ENCODE measurements at regions not wholly inside any gene's neighbourhood (a gene's known extent, or its start where the extent isn't known, plus 50 kb on each side); places are given as distances from the start of the nearest gene placed in this dataset.
"Not testable (repeated sequence)": the region's sequence is repeated elsewhere in the genome, so short reads cannot be mapped to it uniquely, and the experiment has no call there.

GRCh38 chr1:199877526-199878384, 149.8 kb upstream of the NR5A2 start:
- DNase-seq, result no peak

DNA sequence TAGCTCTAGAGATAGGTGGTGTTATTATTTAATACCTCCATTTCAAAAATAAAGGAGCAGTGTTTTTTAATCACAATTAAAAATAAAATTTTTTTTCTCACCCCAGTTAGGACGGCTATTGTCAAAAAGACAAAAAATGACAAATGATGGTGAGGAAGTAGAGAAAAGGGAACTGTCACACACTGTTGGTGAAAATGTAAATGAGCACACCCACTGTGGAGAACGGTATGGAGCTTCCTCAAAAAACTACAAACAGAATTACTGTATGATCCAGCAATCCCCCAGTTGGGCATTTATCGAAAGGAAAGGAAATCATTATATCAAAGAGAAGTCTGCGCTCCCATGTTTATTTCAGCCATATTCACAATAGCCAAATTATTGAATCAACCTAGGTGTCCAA, 148.7 kb upstream of the NR5A2 start:
- DNase-seq, result no peak

DNA sequence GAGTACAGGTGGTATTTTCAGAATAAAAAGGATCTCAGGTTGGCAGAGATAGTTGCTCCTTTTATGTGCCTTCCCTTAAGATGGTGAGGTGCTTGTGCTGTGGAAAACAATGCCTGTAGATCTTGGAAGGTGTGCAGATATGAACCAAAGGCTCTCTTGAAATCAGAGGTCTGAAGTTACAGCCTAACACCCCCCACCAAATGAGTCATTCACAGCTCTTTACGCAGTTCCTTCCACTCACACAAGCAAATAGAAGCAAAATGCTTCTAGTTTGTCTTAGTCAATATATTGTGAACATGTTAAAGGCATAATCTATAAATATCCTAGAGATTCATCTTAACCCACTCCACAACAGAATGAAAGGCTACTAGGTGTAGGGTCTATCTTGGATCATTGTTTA, 128.9 kb upstream of the NR5A2 start:
- DNase-seq, result no peak

DNA sequence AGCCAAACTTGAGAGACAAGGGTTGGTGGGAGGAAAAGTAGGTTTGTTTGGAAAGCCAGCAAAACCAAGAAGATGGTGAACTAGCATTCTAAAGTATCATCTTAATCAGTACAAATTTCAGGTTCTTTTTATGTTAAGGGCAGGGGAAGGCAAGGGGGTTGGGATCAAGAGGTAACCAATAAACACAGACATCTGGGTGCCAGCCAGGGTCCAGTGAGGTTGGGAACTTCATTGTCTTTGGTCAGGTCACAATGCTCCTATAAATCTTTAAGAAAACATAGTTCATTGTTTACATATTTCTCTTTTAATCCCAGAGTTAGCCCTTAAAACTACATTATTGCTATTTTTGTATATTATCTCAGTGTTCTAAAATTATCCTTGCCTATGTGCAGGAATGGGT, 126.2 kb upstream of the NR5A2 start:
- DNase-seq, result no peak

DNA sequence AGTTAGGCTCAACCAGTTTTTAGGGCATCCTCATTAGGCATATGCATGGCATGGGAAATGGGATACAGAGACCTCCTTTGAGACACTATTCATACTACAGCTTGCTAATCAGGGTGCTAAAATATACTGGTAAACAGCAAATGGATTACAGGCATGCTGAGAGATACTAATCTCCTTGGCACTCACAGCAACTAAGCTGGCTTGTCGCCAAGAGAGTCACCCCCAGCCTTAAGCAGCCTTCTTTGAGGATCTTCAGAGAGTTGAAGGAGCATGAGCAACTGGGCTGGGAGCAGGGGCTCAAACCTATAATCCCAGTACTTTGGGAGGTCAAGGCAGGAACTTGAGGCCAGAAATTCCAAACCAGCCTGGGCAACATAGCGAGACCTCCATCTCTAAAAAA, 120.1 kb upstream of the NR5A2 start:
- no peak for DNase-seq

- no peak for DNase-seq
These were observed 118.4 kb upstream of the NR5A2 start for GRCh38 chr1:199909137-199909536.

GRCh38 chr1:199913318-199913717, 114.2 kb upstream of the NR5A2 start:
- no peak for DNase-seq

GRCh38 chr1:199914546-199914945, 113.0 kb upstream of the NR5A2 start:
- no peak for DNase-seq

DNA sequence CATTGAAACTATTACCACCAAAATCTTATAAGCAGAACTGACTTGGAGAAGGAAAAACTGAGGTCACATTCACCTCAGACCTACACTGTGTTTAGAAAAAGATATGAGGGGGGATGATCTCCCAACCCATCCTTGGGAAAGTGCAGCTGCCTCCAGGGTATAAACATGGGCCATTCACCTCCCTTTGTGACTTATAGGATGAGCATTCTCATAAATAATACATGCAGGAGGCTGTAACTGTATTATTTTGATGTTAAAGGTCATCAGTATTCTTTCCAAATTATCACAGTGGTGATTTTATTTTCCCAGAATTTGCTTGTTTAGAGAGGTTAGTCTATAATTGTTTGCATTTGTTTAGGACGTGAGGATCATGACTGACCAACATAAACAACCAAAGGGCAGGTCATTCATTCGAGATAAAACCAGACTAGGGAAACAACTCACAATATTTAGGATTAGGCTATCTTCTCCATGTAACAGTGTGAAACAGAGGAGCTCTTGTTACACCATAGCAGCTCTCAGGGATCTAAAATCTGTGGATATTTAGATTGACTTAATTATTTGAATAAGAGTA, 109.2 kb upstream of the NR5A2 start:
- no peak for DNase-seq

- DNase-seq, result no peak
These were observed 106.9 kb upstream of the NR5A2 start for GRCh38 chr1:199920635-199921034.

DNA sequence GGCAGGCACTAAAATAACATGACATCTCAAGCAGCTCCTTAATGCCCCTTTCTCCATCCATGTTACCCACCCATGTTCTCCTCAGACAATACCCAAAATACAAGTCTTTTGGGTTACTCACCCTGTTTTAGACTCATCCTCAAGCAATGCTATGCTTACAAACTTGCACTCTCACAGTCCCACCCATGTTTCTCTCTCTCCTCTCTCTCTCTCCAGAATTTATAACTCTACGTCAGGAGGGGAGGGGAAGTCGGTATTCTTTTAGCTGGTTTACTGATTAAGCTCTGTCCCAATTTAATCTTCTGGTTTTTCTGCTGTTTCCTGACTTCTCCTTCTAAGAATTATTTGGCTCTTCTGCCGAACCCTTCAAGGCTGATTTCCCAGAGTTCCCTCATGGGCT, 98.0 kb upstream of the NR5A2 start:
- no peak for DNase-seq

DNA sequence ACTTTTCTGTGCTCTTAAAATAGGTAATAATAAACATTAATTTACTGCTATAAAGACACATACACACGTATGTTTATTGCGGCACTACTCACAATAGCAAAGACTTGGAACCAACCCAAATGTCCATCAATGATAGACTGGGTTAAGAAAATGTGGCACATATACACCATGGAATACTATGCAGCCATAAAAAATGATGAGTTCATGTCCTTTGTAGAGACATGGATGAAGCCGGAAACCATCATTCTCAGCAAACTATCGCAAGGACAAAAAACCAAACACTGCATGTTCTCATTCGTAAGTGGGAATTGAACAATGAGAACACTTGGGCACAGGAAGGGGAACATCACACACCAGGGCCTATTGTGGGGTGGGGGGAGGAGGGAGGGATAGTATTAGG, 97.4 kb upstream of the NR5A2 start:
- DNase-seq, result not testable (repeated sequence)

DNA sequence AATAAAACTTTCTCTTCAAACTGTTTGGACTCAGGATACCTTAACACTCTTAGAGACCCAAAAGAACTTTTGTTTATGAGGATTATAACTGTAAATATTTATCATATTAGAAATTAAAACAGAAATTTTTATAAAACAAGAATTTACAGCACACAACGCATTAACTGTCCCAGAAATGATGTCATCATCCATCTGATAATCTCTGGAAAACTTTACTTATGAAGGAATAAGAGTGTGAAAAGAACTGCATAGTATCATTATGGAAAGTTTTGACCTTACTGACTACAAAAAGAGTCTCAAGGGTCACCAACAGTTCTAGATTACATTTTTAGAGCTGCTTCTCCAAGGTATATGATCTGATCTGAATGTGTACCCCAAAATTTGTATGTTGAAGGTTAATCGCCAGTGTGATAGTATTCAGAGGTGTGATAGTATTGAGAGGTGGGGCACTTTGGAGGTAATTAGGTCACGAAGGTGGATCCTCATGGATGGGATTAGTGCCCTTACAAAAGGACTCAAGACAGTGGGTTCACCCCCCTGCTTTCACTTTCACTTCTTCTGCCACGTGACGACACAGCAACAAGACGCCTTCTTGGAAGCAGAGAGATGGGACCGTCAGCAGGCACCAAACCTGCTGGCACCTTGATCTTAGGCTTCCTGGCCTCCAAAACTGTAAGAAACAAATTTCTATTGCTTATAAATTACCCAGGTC, 95.7 kb upstream of the NR5A2 start:
- no peak for DNase-seq

GRCh38 chr1:199932462-199932861, 95.0 kb upstream of the NR5A2 start:
- no peak for DNase-seq

GRCh38 chr1:199936441-199936840, 91.1 kb upstream of the NR5A2 start:
- DNase-seq, result no peak

GRCh38 chr1:199937161-199937560, 90.3 kb upstream of the NR5A2 start:
- DNase-seq, result no peak

DNA sequence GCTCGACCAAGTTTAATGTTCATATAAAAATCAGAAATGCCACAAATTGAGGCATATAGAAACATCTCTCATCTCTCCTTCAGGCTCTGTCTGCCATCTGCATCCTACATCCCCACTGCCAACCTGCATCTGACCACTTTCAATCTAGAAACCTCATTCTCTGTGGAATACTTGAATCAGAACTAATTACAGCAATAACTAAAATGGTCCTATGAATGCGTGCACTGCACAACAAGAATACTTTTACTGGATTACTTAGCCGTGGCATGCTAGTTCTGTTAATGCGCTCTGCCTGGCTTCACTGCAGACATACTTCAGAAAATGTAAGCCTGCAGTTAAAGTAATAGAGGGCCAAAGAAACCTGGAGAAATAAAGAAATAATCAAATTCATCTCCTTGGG, 89.8 kb upstream of the NR5A2 start:
- no peak for DNase-seq

DNA sequence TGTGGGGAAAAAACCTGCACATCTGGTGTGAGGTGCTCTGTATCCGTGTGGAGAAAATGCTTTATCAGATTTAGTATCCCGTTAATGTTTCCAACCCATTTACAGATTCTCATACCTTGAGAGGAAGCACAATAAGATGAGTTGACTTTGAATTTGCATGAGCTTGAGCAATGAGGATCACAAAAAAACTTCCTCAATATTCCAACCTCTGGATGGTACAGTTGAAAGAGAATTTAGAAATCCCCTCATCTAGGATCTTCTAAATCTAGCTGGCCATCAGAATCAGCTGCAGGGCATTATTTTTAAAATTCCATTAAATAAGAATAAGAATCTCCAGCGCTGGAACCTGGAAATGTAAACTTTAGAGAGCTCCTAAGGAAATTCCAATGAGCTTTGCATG, 82.5 kb upstream of the NR5A2 start:
- DNase-seq, result no peak

DNA sequence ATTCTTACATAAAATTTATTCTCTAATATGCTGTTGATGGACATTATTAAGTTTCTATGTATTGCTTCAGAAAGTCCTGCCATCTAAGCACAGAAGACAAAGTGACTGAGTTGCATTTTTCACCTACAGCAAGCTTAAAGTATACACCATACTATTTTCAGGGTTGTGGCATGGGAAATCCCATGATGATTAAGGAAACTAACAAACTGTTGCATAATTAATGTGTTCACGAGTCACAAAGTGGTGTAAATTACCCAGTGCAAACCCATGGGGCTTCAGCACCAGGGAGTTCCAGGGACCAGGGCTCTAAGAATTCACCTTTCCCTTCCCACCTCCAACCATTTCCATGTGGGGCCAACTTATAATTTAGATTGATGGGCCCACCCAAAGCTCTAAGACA, 81.9 kb upstream of the NR5A2 start:
- no peak for DNase-seq

- DNase-seq, result no peak
These were observed 81.0 kb upstream of the NR5A2 start for GRCh38 chr1:199946305-199947155.

DNA sequence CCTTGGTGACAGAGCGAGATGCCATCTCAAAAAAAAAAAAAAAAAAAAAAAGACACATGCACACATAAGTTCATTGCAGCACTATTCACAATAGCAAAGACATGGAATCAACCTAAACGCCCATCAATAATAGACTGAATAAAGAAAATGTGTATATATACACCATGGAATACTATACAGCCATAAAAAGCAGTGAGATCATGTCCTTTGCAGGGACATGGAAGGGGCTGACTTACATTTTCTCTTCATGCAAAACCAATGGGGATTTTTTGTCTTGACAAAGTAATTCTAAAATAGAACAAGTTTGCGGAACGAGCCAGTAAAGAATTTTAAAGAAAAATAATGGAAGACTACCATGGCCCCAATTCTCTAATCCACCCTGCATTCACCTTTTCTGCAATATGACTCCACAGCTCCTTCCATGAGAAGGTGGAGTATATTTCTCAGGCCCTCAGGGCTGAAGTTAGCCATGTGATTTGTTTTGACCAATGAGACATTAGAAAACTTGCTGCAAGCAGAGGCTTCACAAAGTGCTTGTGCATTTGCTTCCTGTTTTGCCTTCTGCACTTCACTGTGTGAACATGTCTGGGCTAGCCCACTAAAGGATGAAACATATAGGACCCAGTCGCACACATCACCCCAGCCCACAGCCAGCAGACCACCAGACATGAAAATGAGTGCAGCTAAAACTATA, 78.8 kb upstream of the NR5A2 start:
- no peak for DNase-seq

GRCh38 chr1:199951005-199951404, 76.5 kb upstream of the NR5A2 start:
- not testable (repeated sequence) for DNase-seq

- DNase-seq, result no peak
These were observed 73.9 kb upstream of the NR5A2 start for GRCh38 chr1:199953651-199954050.

Measured in activated gamma-delta T cell treated with Interleukin-2 at 50 U/mL for 16 hours (primary cell).